Mesodermal cell (in vitro differentiated cells): ENCODE measurements at regions not wholly inside any gene's neighbourhood (a gene's known extent, or its start where the extent isn't known, plus 50 kb on each side); places are given as distances from the start of the nearest gene placed in this dataset.

ENCODE experiments used
- H3K27ac ChIP-seq: 2 replicates; pipeline ENCODE4 v1.7.0; 2013; ENCODE audit warnings: mild to moderate bottlenecking, low read depth, low read length, moderate library complexity; ENCODE audit not compliant: severe bottlenecking
- H3K36me3 ChIP-seq: 2 replicates; pipeline ENCODE4 v1.7.1; 2013; ENCODE audit warnings: mild to moderate bottlenecking, low read length, moderate library complexity; ENCODE audit not compliant: control insufficient read depth, insufficient read depth
- H3K4me1 ChIP-seq: one replicate; pipeline ENCODE4 v1.7.1; 2013; ENCODE audit warnings: mild to moderate bottlenecking, low read length; ENCODE audit not compliant: insufficient read depth, control insufficient read depth, poor library complexity, severe bottlenecking
- H3K4me3 ChIP-seq: 2 replicates; pipeline ENCODE4 v1.7.0; 2013; ENCODE audit warnings: low read length, control low read depth, mild to moderate bottlenecking; ENCODE audit not compliant: insufficient read depth, poor library complexity, severe bottlenecking; ENCODE audit errors: extremely low read depth
- H3K9me3 ChIP-seq: 2 replicates; pipeline ENCODE4 v1.7.1; 2013; ENCODE audit warnings: mild to moderate bottlenecking, low read length, moderate library complexity; ENCODE audit not compliant: control insufficient read depth
- WGBS, 2 experiments: methylation state at CpG; one replicate each; pipeline ENCODE4 v1.1.5; 2013; ENCODE audit warnings: missing lambda C conversion rate in 2 of 2; ENCODE audit not compliant: insufficient coverage in 2 of 2; 5-methylcytosine and 5-hydroxymethylcytosine counted together

GRCh38 chr3:164687211-164687610, 391.1 kb downstream of the SI start:
- H3K9me3 ChIP-seq = no peaks in the 10 kb centered on the region
- 87 to 93% methylated on average over 3 of the region's 3 CpGs for WGBS, 2 experiments
- no peaks in the 10 kb centered on the region for H3K36me3 ChIP-seq
- no peaks in the 10 kb centered on the region for H3K4me1 ChIP-seq
- H3K27ac ChIP-seq = no peak overlapping the region
- H3K4me3 ChIP-seq = no peak overlapping the region

GRCh38 chr3:164683489-164683888, 394.8 kb downstream of the SI start:
- Histone ChIP-seq H3K27ac (no peak overlapping the region), H3K36me3 (no peaks in the 10 kb centered on the region), H3K4me3 (no peak overlapping the region), H3K4me1 (no peaks in the 10 kb centered on the region), H3K9me3 (no peaks in the 10 kb centered on the region)
- 67 to 86% methylated on average over 1 of the region's 3 CpGs for WGBS, 2 experiments

- H3K4me1 ChIP-seq = no peaks in the 10 kb centered on the region
- H3K27ac ChIP-seq = no peak overlapping the region
- no peaks in the 10 kb centered on the region for H3K36me3 ChIP-seq
- H3K4me3 ChIP-seq = no peak overlapping the region
- no peaks in the 10 kb centered on the region for H3K9me3 ChIP-seq
- 90 to 100% methylated on average over 1 of the region's 1 CpG for WGBS, 2 experiments
Measured at GRCh38 chr3:164679245-164679644, 399.1 kb downstream of the SI start.

- H3K27ac ChIP-seq = no peak overlapping the region
- WGBS, 2 experiments = no CpG with 5 or more reads among the region's 4 CpGs
- H3K36me3 ChIP-seq = no peaks in the 10 kb centered on the region
- no peaks in the 10 kb centered on the region for H3K9me3 ChIP-seq
- no peak overlapping the region for H3K4me3 ChIP-seq
- no peaks in the 10 kb centered on the region for H3K4me1 ChIP-seq
Measured at GRCh38 chr3:164677317-164677716, 401.0 kb downstream of the SI start.

GRCh38 chr3:164673738-164674137, 404.6 kb downstream of the SI start:
- no CpG with 5 or more reads among the region's 2 CpGs for WGBS, 2 experiments
- Histone ChIP-seq H3K36me3 (no peaks in the 10 kb centered on the region), H3K4me1 (no peaks in the 10 kb centered on the region), H3K27ac (no peak overlapping the region), H3K4me3 (no peak overlapping the region), H3K9me3 (no peaks in the 10 kb centered on the region)

- no peaks in the 10 kb centered on the region for H3K9me3 ChIP-seq
- 100% methylated on average over 1 of the region's 1 CpG; no CpG with 5 or more reads in 1 of the 2 experiments for WGBS, 2 experiments
- H3K4me3 ChIP-seq = no peak overlapping the region
- no peaks in the 10 kb centered on the region for H3K36me3 ChIP-seq
- H3K4me1 ChIP-seq = no peaks in the 10 kb centered on the region
- H3K27ac ChIP-seq = no peak overlapping the region
Measured at GRCh38 chr3:164658125-164658524, 420.2 kb downstream of the SI start.

- H3K4me3 ChIP-seq = no peak overlapping the region
- H3K9me3 ChIP-seq = no peaks in the 10 kb centered on the region
- no peaks in the 10 kb centered on the region for H3K36me3 ChIP-seq
- no CpG with 5 or more reads among the region's 3 CpGs for WGBS, 2 experiments
- no peaks in the 10 kb centered on the region for H3K4me1 ChIP-seq
- H3K27ac ChIP-seq = no peak overlapping the region
Measured at GRCh38 chr3:164657631-164658030, 420.7 kb downstream of the SI start.

- Histone ChIP-seq H3K9me3 (no peaks in the 10 kb centered on the region), H3K4me3 (no peak overlapping the region), H3K36me3 (no peaks in the 10 kb centered on the region), H3K27ac (no peak overlapping the region), H3K4me1 (no peaks in the 10 kb centered on the region)
- WGBS, 2 experiments = 80% methylated on average over 1 of the region's 2 CpGs; no CpG with 5 or more reads in 1 of the 2 experiments
Measured at GRCh38 chr3:164655462-164655861, 422.8 kb downstream of the SI start.

GRCh38 chr3:164641071-164641470, 437.2 kb downstream of the SI start:
- H3K9me3 ChIP-seq = no peaks in the 10 kb centered on the region

GRCh38 chr3:164640591-164640990, 437.7 kb downstream of the SI start:
- no peak overlapping the region for H3K4me3 ChIP-seq
- no peaks in the 10 kb centered on the region for H3K4me1 ChIP-seq
- H3K9me3 ChIP-seq = no peaks in the 10 kb centered on the region
- H3K27ac ChIP-seq = no peak overlapping the region
- H3K36me3 ChIP-seq = no peaks in the 10 kb centered on the region

More at GRCh38 chr3:164641071-164641470, 437.2 kb downstream of the SI start:
- no CpG with 5 or more reads among the region's 4 CpGs for WGBS, 2 experiments
- Histone ChIP-seq H3K4me1 (no peaks in the 10 kb centered on the region), H3K27ac (no peak overlapping the region), H3K4me3 (no peak overlapping the region), H3K36me3 (no peaks in the 10 kb centered on the region)

GRCh38 chr3:164620956-164621355, 457.3 kb downstream of the SI start:
- no CpG with 5 or more reads among the region's 1 CpG for WGBS, 2 experiments
- Histone ChIP-seq H3K27ac (no peak overlapping the region), H3K9me3 (no peaks in the 10 kb centered on the region), H3K36me3 (no peaks in the 10 kb centered on the region), H3K4me1 (no peaks in the 10 kb centered on the region), H3K4me3 (no peak overlapping the region)

GRCh38 chr3:164620423-164620822, 457.9 kb downstream of the SI start:
- no peaks in the 10 kb centered on the region for H3K4me1 ChIP-seq
- H3K36me3 ChIP-seq = no peaks in the 10 kb centered on the region
- no peak overlapping the region for H3K4me3 ChIP-seq
- H3K27ac ChIP-seq = no peak overlapping the region
- H3K9me3 ChIP-seq = no peaks in the 10 kb centered on the region
- WGBS, 2 experiments = 75 to 100% methylated on average over 4 of the region's 4 CpGs
